ENCODE measurements at regions not wholly inside any gene's neighbourhood (a gene's known extent, or its start where the extent isn't known, plus 50 kb on each side); places are given as distances from the start of the nearest gene placed in this dataset.
"Not testable (repeated sequence)": the region's sequence is repeated elsewhere in the genome, so short reads cannot be mapped to it uniquely, and the experiment has no call there.

GRCh38 chr9:2264081-2264480, 248.9 kb downstream of the SMARCA2 start:
- Mint-ChIP-seq H3K9me3 (no peaks in the 10 kb centered on the region), H3K4me3 (peak overlapping the region in 1 of 8 donors; percentile 22), H3K27me3 (no peaks in the 10 kb centered on the region), H3K27ac (peak overlapping the region in 4 of 6 donors; percentile 69 to 90 (median 82)), H3K4me1 (peaks cover 10 to 17% (median 14%) of the 10 kb centered on the region in 3 donors), H3K36me3 (no peaks in the 10 kb centered on the region)
- no peak for ATAC-seq (ENCODE audit: low read depth in 2 of 2)
- no peak for DNase-seq

GRCh38 chr9:2267181-2267745, 252.1 kb downstream of the SMARCA2 start:
- H3K36me3 Mint-ChIP-seq: no peaks in the 10 kb centered on the region
- no peaks in the 10 kb centered on the region for H3K27me3 Mint-ChIP-seq
- H3K4me3 Mint-ChIP-seq: no peak overlapping the region
- H3K4me1 Mint-ChIP-seq: peaks cover 10 to 22% (median 16%) of the 10 kb centered on the region in 3 donors
- peak overlapping the region in 1 of 6 donors; percentile 34 for H3K27ac Mint-ChIP-seq
- DNase-seq (no peak), ATAC-seq (ENCODE audit: low read depth in 2 of 2) (no peak)
- H3K9me3 Mint-ChIP-seq: no peaks in the 10 kb centered on the region

DNA sequence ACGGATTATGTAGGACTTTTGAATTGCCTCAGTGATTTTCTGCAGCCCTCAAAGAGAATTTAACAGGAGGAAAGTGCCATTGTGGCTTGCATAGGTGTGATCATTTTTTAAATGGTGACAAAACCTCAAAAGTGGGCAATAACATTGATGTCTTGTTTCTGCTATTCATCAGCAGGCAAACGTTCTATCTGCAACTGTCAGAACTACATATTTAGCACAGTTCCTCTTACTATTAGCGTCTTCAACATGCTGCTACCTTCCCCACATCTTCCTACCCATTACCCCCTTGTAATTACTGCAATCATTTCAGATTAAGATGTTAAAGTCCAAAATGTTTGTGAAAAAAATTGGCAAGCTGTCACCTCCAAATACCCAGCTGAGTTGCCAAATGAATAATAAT, 254.6 kb downstream of the SMARCA2 start:
- Mint-ChIP-seq H3K4me3 (no peak overlapping the region), H3K27me3 (peaks cover 0 to 4% (median 0%) of the 10 kb centered on the region in 3 donors)
- no peak for ATAC-seq (ENCODE audit: low read depth in 2 of 2)

DNA sequence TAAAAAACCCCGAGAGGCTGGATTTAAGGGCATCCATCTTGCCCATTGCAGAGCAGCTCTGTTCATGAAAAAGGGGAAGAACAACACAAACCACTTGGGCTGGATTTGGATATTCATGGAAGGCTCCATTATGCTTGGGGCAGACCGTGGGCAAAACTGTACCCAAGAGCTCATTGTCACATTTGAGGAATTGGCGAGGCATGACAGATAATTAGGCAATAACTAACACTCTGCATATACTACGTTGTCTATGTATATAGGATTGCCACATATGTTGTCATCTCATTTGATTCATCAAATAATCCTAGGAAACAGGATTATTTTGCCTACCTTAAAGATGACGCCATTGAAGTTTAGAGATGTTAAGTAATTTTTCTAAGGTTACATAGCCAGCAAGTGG, 255.4 kb downstream of the SMARCA2 start:
- no peaks in the 10 kb centered on the region for H3K36me3 Mint-ChIP-seq
- H3K27me3 Mint-ChIP-seq: peaks cover 1 to 4% (median 2%) of the 10 kb centered on the region in 3 donors
- no peak overlapping the region for H3K27ac Mint-ChIP-seq
- H3K4me3 Mint-ChIP-seq: no peak overlapping the region
- ATAC-seq (ENCODE audit: low read depth in 2 of 2) (no peak), DNase-seq (no peak)
- H3K9me3 Mint-ChIP-seq: peaks cover 0 to 2% (median 0%) of the 10 kb centered on the region in 7 donors
- H3K4me1 Mint-ChIP-seq: peaks cover 0 to 6% (median 5%) of the 10 kb centered on the region in 3 donors

More for the DNA sequence above, 254.6 kb downstream of the SMARCA2 start:
- Mint-ChIP-seq H3K9me3 (peaks cover 0 to 2% (median 0%) of the 10 kb centered on the region in 7 donors), H3K27ac (no peak overlapping the region), H3K4me1 (peaks cover 0 to 6% (median 5%) of the 10 kb centered on the region in 3 donors), H3K36me3 (no peaks in the 10 kb centered on the region)
- DNase-seq: no peak

GRCh38 chr9:2271426-2271825, 256.3 kb downstream of the SMARCA2 start:
- H3K27me3 Mint-ChIP-seq: peaks cover 4 to 10% (median 10%) of the 10 kb centered on the region in 3 donors
- peaks cover 0 to 2% (median 0%) of the 10 kb centered on the region in 7 donors for H3K9me3 Mint-ChIP-seq
- no peak overlapping the region for H3K4me3 Mint-ChIP-seq
- DNase-seq (no peak), ATAC-seq (ENCODE audit: low read depth in 2 of 2) (peak; percentile 46 to 51)
- no peak overlapping the region for H3K27ac Mint-ChIP-seq
- no peaks in the 10 kb centered on the region for H3K36me3 Mint-ChIP-seq
- H3K4me1 Mint-ChIP-seq: peaks cover 0 to 6% (median 5%) of the 10 kb centered on the region in 3 donors

DNA sequence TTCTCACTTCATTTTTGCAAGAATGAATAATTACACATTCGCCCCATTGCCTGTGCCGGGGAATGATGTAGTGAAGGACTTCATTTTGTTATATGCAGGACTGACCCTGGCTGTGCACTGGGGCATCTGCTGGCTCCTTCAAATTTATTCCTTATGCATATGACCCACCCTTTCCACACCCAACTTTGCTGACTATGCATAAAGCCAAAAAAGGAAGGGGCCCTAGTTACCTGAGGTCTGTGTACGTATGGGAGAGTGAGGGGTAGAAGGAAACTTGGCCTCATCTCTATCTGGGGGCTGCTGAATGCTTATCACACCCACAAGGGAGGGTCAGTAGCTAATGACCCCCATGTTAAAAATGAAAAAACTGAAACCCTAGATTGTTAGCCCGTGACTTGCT, 259.6 kb downstream of the SMARCA2 start:
- no peak for DNase-seq
- Mint-ChIP-seq H3K9me3 (peaks cover 0 to 2% (median 0%) of the 10 kb centered on the region in 7 donors), H3K4me3 (no peak overlapping the region)

GRCh38 chr9:2276296-2276695, 261.1 kb downstream of the SMARCA2 start:
- peaks cover 9 to 23% (median 22%) of the 10 kb centered on the region in 3 donors for H3K27me3 Mint-ChIP-seq
- H3K4me1 Mint-ChIP-seq: peaks cover 0 to 4% (median 2%) of the 10 kb centered on the region in 3 donors

More for the DNA sequence above, 259.6 kb downstream of the SMARCA2 start:
- no peak for ATAC-seq (ENCODE audit: low read depth in 2 of 2)
- peaks cover 9 to 23% (median 22%) of the 10 kb centered on the region in 3 donors for H3K27me3 Mint-ChIP-seq
- H3K36me3 Mint-ChIP-seq: no peaks in the 10 kb centered on the region
- H3K27ac Mint-ChIP-seq: peak overlapping the region in 1 of 6 donors; percentile 5
- H3K4me1 Mint-ChIP-seq: peaks cover 0 to 6% (median 5%) of the 10 kb centered on the region in 3 donors

GRCh38 chr9:2277133-2277532, 262.0 kb downstream of the SMARCA2 start:
- H3K4me3 Mint-ChIP-seq: not testable (repeated sequence)

More at GRCh38 chr9:2276296-2276695, 261.1 kb downstream of the SMARCA2 start:
- DNase-seq (no peak), ATAC-seq (ENCODE audit: low read depth in 2 of 2) (no peak)
- Mint-ChIP-seq H3K4me3 (no peak overlapping the region), H3K9me3 (peaks cover 0 to 2% (median 0%) of the 10 kb centered on the region in 7 donors), H3K27ac (no peak overlapping the region), H3K36me3 (no peaks in the 10 kb centered on the region)

DNA sequence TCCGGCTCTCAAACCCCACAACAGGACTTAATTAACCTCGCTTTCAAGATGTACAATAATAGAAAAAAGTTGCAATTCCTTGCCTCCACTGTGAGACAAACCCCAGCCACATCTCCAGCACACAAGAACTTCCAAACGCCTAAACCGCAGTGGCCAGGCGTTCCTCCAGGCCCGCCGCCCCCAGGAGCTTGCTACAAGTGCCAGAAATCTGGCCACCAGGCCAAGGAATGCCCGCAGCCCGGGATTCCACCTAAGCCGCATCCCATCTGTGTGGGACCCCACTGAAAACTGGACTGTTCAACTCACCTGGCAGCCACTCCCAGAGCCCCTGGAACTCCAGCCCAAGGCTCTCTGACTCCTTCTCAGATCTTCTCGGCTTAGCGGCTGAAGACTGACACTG, 262.5 kb downstream of the SMARCA2 start:
- H3K36me3 Mint-ChIP-seq; H3K27ac Mint-ChIP-seq; DNase-seq; H3K9me3 Mint-ChIP-seq; H3K4me1 Mint-ChIP-seq; ATAC-seq (ENCODE audit: low read depth in 2 of 2): not testable (repeated sequence)
- Mint-ChIP-seq H3K4me3 (peak overlapping the region in 1 of 8 donors; percentile 11), H3K27me3 (peaks cover 9 to 23% (median 22%) of the 10 kb centered on the region in 3 donors)

More at GRCh38 chr9:2277133-2277532, 262.0 kb downstream of the SMARCA2 start:
- not testable (repeated sequence) for ATAC-seq (ENCODE audit: low read depth in 2 of 2); DNase-seq; H3K9me3 Mint-ChIP-seq; H3K36me3 Mint-ChIP-seq; H3K27ac Mint-ChIP-seq; H3K4me1 Mint-ChIP-seq
- H3K27me3 Mint-ChIP-seq: peaks cover 9 to 23% (median 22%) of the 10 kb centered on the region in 3 donors

GRCh38 chr9:2279138-2279537, 264.0 kb downstream of the SMARCA2 start:
- DNase-seq; H3K9me3 Mint-ChIP-seq; ATAC-seq (ENCODE audit: low read depth in 2 of 2); H3K4me3 Mint-ChIP-seq; H3K36me3 Mint-ChIP-seq; H3K4me1 Mint-ChIP-seq; H3K27ac Mint-ChIP-seq: not testable (repeated sequence)
- peaks cover 8 to 23% (median 22%) of the 10 kb centered on the region in 3 donors for H3K27me3 Mint-ChIP-seq

DNA sequence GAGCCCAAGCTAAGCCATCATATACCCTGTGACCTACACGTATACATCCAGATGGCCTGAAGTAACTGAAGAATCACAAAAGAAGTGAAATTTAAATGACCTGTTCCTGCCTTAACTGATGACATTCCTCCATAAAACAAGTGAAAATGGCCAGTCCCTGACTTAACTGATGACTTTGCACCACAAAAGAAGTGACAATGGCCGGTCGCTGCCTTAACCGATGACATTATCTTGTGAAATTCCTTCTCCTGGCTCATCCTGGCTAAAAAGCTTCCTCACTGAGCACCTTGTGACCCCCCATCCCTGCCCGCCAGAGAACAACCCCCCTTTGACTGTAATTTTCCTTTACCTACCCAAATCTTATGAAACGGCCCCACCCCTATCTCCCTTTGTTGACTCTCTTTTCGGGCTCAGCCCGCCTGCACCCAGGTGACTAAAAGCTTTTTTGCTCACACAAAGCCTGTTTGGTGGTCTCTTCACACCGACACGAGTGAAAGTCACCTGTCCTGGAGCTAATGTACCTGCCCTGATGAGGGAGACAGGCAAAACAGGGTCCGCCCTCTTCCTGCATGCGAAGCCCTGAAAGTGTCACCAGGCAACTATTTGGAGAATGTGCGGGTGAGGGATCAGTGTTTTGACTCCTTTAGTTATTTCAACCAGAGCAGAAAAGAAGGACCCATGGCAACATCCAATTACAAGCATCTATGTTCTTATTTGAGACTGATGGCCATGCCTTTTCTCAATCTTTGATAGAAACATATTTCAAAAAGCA, 266.1 kb downstream of the SMARCA2 start:
- DNase-seq (no peak), ATAC-seq (ENCODE audit: low read depth in 2 of 2) (no peak)
- Mint-ChIP-seq H3K36me3 (no peaks in the 10 kb centered on the region), H3K9me3 (no peaks in the 10 kb centered on the region), H3K4me1 (no peaks in the 10 kb centered on the region), H3K27me3 (peaks cover 5 to 16% (median 13%) of the 10 kb centered on the region in 3 donors), H3K4me3 (no peak overlapping the region), H3K27ac (no peak overlapping the region)

GRCh38 chr9:2281803-2282185, 266.6 kb downstream of the SMARCA2 start:
- Mint-ChIP-seq H3K27ac (no peak overlapping the region), H3K27me3 (peaks cover 5 to 10% (median 8%) of the 10 kb centered on the region in 3 donors), H3K9me3 (no peaks in the 10 kb centered on the region), H3K36me3 (no peaks in the 10 kb centered on the region), H3K4me3 (no peak overlapping the region), H3K4me1 (no peaks in the 10 kb centered on the region)
- ATAC-seq (ENCODE audit: low read depth in 2 of 2): no peak
- no peak for DNase-seq

GRCh38 chr9:2284770-2285169, 269.6 kb downstream of the SMARCA2 start:
- H3K4me3 Mint-ChIP-seq: no peak overlapping the region
- no peaks in the 10 kb centered on the region for H3K4me1 Mint-ChIP-seq
- H3K27ac Mint-ChIP-seq: no peak overlapping the region
- H3K9me3 Mint-ChIP-seq: no peaks in the 10 kb centered on the region
- DNase-seq: no peak
- H3K27me3 Mint-ChIP-seq: peaks cover 5 to 7% (median 7%) of the 10 kb centered on the region in 3 donors
- ATAC-seq (ENCODE audit: low read depth in 2 of 2): no peak
- no peaks in the 10 kb centered on the region for H3K36me3 Mint-ChIP-seq
